Keratinocyte (primary cell): ENCODE measurements at regions not wholly inside any gene's neighbourhood (a gene's known extent, or its start where the extent isn't known, plus 50 kb on each side); places are given as distances from the start of the nearest gene placed in this dataset.

ENCODE experiments used
- DNase-seq: peaks from one replicate; pipeline ENCODE4 v3.0.0-alpha.2; 2011; ENCODE audit warnings: low read depth, missing footprints, low spot score
- FAIRE-seq: peaks from 2 replicates; lab custom pipeline; 2011; peaks lifted over from hg19 to GRCh38; lab: Jason Lieb, UNC
- H2AFZ ChIP-seq: 2 replicates; pipeline ENCODE4 v1.6.0; 2012; ENCODE audit warnings: low read length, control low read depth, inconsistent platforms; ENCODE audit not compliant: control insufficient read depth
- H3K27ac ChIP-seq: 2 replicates; pipeline ENCODE4 v1.5.1; 2011; ENCODE audit warnings: low read length; ENCODE audit not compliant: control insufficient read depth, insufficient read depth
- H3K27me3 ChIP-seq: 3 replicates; pipeline ENCODE4 v1.6.0; 2011; ENCODE audit warnings: low read length; ENCODE audit not compliant: control insufficient read depth, insufficient read depth; ENCODE audit errors: extremely low read depth
- H3K36me3 ChIP-seq, 2 experiments: 2 replicates in 1 of 2; 3 replicates in 1 of 2; pipeline ENCODE4 v1.5.1; 2011; ENCODE audit warnings: low read length in 2 of 2, mild to moderate bottlenecking in 1 of 2; ENCODE audit not compliant: control insufficient read depth in 2 of 2, insufficient read depth in 2 of 2; ENCODE audit errors: extremely low read depth in 1 of 2
- H3K4me1 ChIP-seq: 3 replicates; pipeline ENCODE4 v1.5.1; 2011; ENCODE audit warnings: low read length; ENCODE audit not compliant: control insufficient read depth, insufficient read depth; ENCODE audit errors: extremely low read depth
- H3K4me2 ChIP-seq: 3 replicates; pipeline ENCODE4 v1.6.0; 2011; ENCODE audit warnings: low read depth, low read length; ENCODE audit not compliant: control insufficient read depth, insufficient read depth; ENCODE audit errors: extremely low read depth
- H3K4me3 ChIP-seq, 3 experiments: fragments of 200-600 bp in 1 of 3; sonication (generic) in 1 of 3; 2 replicates in 2 of 3; 3 replicates in 1 of 3; pipeline ENCODE4 v1.5.1; 2011 to 2016; ENCODE audit warnings: low read length in 3 of 3, mild to moderate bottlenecking in 3 of 3, control low read depth in 2 of 3, inconsistent platforms in 1 of 3, low read depth in 1 of 3, mixed read lengths in 1 of 3, mixed run types in 1 of 3, moderate library complexity in 1 of 3; ENCODE audit not compliant: control insufficient read depth in 2 of 3, insufficient read depth in 2 of 3; ENCODE audit errors: extremely low read depth in 1 of 3
- H3K79me2 ChIP-seq: 2 replicates; pipeline ENCODE4 v1.6.0; 2012; ENCODE audit warnings: low read length; ENCODE audit not compliant: control insufficient read depth, insufficient read depth
- H3K9ac ChIP-seq: 3 replicates; pipeline ENCODE4 v1.6.0; 2011; ENCODE audit warnings: low read length; ENCODE audit not compliant: control insufficient read depth, insufficient read depth; ENCODE audit errors: extremely low read depth
- H3K9me1 ChIP-seq: 3 replicates; pipeline ENCODE4 v1.6.0; 2011; ENCODE audit warnings: low read length; ENCODE audit not compliant: control insufficient read depth, insufficient read depth; ENCODE audit errors: extremely low read depth
- H3K9me3 ChIP-seq: 2 replicates; pipeline ENCODE4 v1.5.1; 2012; ENCODE audit warnings: low read depth, low read length; ENCODE audit not compliant: control insufficient read depth
- H4K20me1 ChIP-seq: 3 replicates; pipeline ENCODE4 v1.6.0; 2011; ENCODE audit warnings: low read length; ENCODE audit not compliant: control insufficient read depth, insufficient read depth; ENCODE audit errors: extremely low read depth
- EZH2 ChIP-seq: IDR thresholded peaks from one replicate; pipeline ENCODE4 v1.6.1; 2012; ENCODE audit warnings: inconsistent platforms, mild to moderate bottlenecking, low read length, moderate library complexity
- dilution Hi-C: fragments of 300-500 bp; cut with MboI; formaldehyde crosslinking; loops from one replicate; pipeline ENCODE4 v1.7.0; 2020; ENCODE audit warnings: low sequenced_read_pairs; ENCODE audit not compliant: extremely low pct_ligation_motif_present
- TF ChIP-seq, protein P1 (sequence below), 3 experiments: IDR thresholded peaks in 1 of 3; conservative IDR thresholded peaks in 1 of 3; optimal IDR thresholded peaks in 1 of 3; 2 replicates in 2 of 3; 3 replicates in 1 of 3; pipeline versions ENCODE3 to v1.5.1; 2011; ENCODE audit warnings: low read length in 3 of 3, mild to moderate bottlenecking in 3 of 3, moderate library complexity in 2 of 3, control low read depth in 1 of 3, inconsistent platforms in 1 of 3; ENCODE audit not compliant: insufficient read depth in 2 of 3; ENCODE audit errors: extremely low read depth in 1 of 3

DNA sequence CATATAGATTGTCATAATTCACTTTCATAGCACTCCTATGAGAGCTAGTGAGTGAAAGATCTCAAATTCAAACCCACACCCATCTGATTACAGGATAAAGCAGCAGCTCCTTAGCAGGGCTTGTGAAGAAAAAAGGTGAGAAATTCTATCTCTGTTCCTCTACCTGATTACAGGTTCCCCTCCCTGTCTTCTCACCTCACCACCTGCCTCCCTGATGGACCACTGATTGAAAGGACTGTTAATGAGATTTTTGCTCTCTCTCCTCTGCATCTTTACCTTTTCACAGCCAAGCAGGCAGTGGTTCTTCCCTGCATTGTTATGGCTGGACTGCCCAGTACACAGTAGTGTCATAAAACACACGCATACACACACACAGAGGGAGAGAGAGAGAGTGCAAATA, 228.5 kb downstream of the MTERF1 start:
- H3K9me3 ChIP-seq, result no peaks in the 10 kb centered on the region

DNA sequence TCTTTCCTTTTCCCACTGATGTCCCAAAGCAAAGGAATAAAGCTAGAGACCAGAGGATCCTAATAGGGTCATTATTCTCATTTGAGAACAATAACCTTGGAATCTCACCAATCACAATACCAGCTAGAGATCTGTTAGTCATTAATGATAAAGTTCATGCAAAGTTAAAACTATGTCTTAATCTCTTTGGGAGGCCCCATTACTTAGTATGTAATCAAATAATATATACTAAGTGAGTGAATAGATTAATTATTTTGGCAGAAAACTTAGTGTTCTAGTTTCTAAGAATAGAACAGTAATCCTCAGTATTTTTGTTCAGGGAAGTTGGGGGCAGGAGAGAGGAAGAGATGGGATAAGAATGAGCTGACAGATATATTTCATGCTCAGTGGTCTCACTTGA, 227.2 kb downstream of the MTERF1 start:
- FAIRE-seq, result no peak
- DNase-seq, result no peak
- Histone ChIP-seq H2AFZ (no peak overlapping the region), H4K20me1 (no peaks in the 10 kb centered on the region), H3K4me1 (peaks cover 2% of the 10 kb centered on the region), H3K9me1 (no peaks in the 10 kb centered on the region), H3K27ac (no peak overlapping the region), H3K4me3 (no peak overlapping the region), H3K36me3 (no peaks in the 10 kb centered on the region), H3K27me3 (peaks cover 3% of the 10 kb centered on the region), H3K4me2 (no peak overlapping the region), H3K79me2 (no peaks in the 10 kb centered on the region), H3K9ac (no peak overlapping the region), H3K9me3 (no peaks in the 10 kb centered on the region)
- dilution Hi-C loops, result no loop called here
- TF ChIP-seq, protein P1, sequence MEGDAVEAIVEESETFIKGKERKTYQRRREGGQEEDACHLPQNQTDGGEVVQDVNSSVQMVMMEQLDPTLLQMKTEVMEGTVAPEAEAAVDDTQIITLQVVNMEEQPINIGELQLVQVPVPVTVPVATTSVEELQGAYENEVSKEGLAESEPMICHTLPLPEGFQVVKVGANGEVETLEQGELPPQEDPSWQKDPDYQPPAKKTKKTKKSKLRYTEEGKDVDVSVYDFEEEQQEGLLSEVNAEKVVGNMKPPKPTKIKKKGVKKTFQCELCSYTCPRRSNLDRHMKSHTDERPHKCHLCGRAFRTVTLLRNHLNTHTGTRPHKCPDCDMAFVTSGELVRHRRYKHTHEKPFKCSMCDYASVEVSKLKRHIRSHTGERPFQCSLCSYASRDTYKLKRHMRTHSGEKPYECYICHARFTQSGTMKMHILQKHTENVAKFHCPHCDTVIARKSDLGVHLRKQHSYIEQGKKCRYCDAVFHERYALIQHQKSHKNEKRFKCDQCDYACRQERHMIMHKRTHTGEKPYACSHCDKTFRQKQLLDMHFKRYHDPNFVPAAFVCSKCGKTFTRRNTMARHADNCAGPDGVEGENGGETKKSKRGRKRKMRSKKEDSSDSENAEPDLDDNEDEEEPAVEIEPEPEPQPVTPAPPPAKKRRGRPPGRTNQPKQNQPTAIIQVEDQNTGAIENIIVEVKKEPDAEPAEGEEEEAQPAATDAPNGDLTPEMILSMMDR (optimal IDR thresholded peaks at IDR 0.05 in 1 of 3, IDR thresholded peaks at IDR 0.05 in 1 of 3, conservative IDR thresholded peaks at IDR 0.05 in 1 of 3; ENCODE audit: extremely low read depth in 1 of 3, insufficient read depth in 2 of 3, low read length in 3 of 3), result no peak
- no peak for TF ChIP-seq EZH2

More for the DNA sequence above, 228.5 kb downstream of the MTERF1 start:
- no peak overlapping the region for H3K4me3 ChIP-seq
- H2AFZ ChIP-seq, result no peak overlapping the region
- no peak overlapping the region for H3K9ac ChIP-seq
- FAIRE-seq (no peak), DNase-seq (no peak)
- no peak overlapping the region for H3K4me2 ChIP-seq
- no peaks in the 10 kb centered on the region for H3K79me2 ChIP-seq
- H4K20me1 ChIP-seq, result no peaks in the 10 kb centered on the region
- no peak for TF ChIP-seq EZH2
- TF ChIP-seq, protein P1 (optimal IDR thresholded peaks at IDR 0.05 in 1 of 3, IDR thresholded peaks at IDR 0.05 in 1 of 3, conservative IDR thresholded peaks at IDR 0.05 in 1 of 3; ENCODE audit: extremely low read depth in 1 of 3, insufficient read depth in 2 of 3, low read length in 3 of 3), result no peak
- no peak overlapping the region for H3K27ac ChIP-seq
- dilution Hi-C loops, result no loop called here
- H3K27me3 ChIP-seq, result peaks cover 3% of the 10 kb centered on the region
- H3K4me1 ChIP-seq, result peaks cover under 1% of the 10 kb centered on the region
- H3K9me1 ChIP-seq, result no peaks in the 10 kb centered on the region
- no peaks in the 10 kb centered on the region for H3K36me3 ChIP-seq
